Fibroblast of the aortic adventitia (primary cell): ENCODE measurements at regions not wholly inside any gene's neighbourhood (a gene's known extent, or its start where the extent isn't known, plus 50 kb on each side); places are given as distances from the start of the nearest gene placed in this dataset.

Source experiments
- DNase-seq: peaks from one replicate; pipeline ENCODE4 v3.0.0-alpha.2; 2010; ENCODE audit warnings: low read depth
- H3K4me3 ChIP-seq: 2 replicates; pipeline ENCODE4 v1.5.1; 2011; ENCODE audit warnings: low read depth, mild to moderate bottlenecking, control low read depth, low read length, moderate library complexity
- CTCF ChIP-seq: IDR thresholded peaks from 2 replicates; pipeline ENCODE4 v1.5.1; 2011; ENCODE audit warnings: mild to moderate bottlenecking, low read length, control low read depth, inconsistent platforms; ENCODE audit not compliant: insufficient read depth

- no peak for DNase-seq
- TF ChIP-seq CTCF: no peak
- H3K4me3 ChIP-seq: no peak overlapping the region
Observed at GRCh38 chr1:38787041-38787440, 72.5 kb downstream of the RRAGC start.

GRCh38 chr1:38786040-38786436, 73.5 kb downstream of the RRAGC start:
- TF ChIP-seq CTCF: no peak
- DNase-seq: no peak
- no peak overlapping the region for H3K4me3 ChIP-seq

- TF ChIP-seq CTCF: no peak
- DNase-seq: no peak
- H3K4me3 ChIP-seq: no peak overlapping the region
Observed at GRCh38 chr1:38785285-38786039, 74.1 kb downstream of the RRAGC start.

GRCh38 chr1:38784452-38785284, 74.9 kb downstream of the RRAGC start:
- no peak overlapping the region for H3K4me3 ChIP-seq
- no peak for TF ChIP-seq CTCF
- no peak for DNase-seq

GRCh38 chr1:38783640-38784229, 75.8 kb downstream of the RRAGC start:
- no peak overlapping the region for H3K4me3 ChIP-seq
- TF ChIP-seq CTCF: no peak
- no peak for DNase-seq

GRCh38 chr1:38781872-38782617, 77.5 kb downstream of the RRAGC start:
- no peak overlapping the region for H3K4me3 ChIP-seq
- DNase-seq: no peak
- TF ChIP-seq CTCF: no peak
